ENCODE measurements at regions not wholly inside any gene's neighbourhood (a gene's known extent, or its start where the extent isn't known, plus 50 kb on each side); places are given as distances from the start of the nearest gene placed in this dataset.

DNA sequence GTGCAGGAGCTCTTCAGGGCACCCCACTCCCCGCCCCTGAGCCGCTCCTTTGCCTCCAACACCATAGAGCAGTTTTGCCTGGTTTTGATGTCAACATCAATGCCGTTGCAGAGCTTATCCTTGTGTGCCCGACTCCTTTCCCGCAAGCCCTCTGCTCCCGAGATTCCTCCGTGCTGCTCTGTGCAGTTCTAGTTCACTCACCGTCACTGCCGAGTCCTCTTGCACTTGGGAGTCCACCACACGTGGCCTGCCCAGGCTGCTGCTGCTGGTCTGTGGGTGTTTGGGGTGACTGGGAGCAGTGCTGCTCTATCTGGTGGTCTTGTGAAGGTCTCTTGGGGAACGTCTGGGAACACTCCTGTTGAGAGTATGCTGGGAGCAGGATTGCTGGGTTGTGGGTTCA, 63.8 kb upstream of the ANO1 start:
- H3K9me3 Mint-ChIP-seq: no peaks in the 10 kb centered on the region
- H3K4me3 Mint-ChIP-seq (ENCODE audit: low read depth): no peak overlapping the region
- H3K27ac Mint-ChIP-seq: no peak overlapping the region
- peaks cover 5% of the 10 kb centered on the region for H3K4me1 Mint-ChIP-seq (ENCODE audit: low read depth)
- DNase-seq (ENCODE audit: low spot score): no peak
- intact Hi-C loops (cut with micrococcal nuclease): no loop called here
- no peaks in the 10 kb centered on the region for H3K27me3 Mint-ChIP-seq (ENCODE audit: low read depth)
- H3K36me3 Mint-ChIP-seq (ENCODE audit: low read depth): no peaks in the 10 kb centered on the region

GRCh38 chr11:70016666-70017367, 61.3 kb upstream of the ANO1 start:
- peaks cover 5% of the 10 kb centered on the region for H3K4me1 Mint-ChIP-seq (ENCODE audit: low read depth)
- no peaks in the 10 kb centered on the region for H3K9me3 Mint-ChIP-seq
- no peaks in the 10 kb centered on the region for H3K36me3 Mint-ChIP-seq (ENCODE audit: low read depth)
- intact Hi-C loops (cut with micrococcal nuclease): no loop called here
- DNase-seq (ENCODE audit: low spot score): no peak
- peak overlapping the region; percentile 6 for H3K27ac Mint-ChIP-seq
- no peaks in the 10 kb centered on the region for H3K27me3 Mint-ChIP-seq (ENCODE audit: low read depth)
- no peak overlapping the region for H3K4me3 Mint-ChIP-seq (ENCODE audit: low read depth)

- intact Hi-C loops (cut with micrococcal nuclease): no loop called here
- no peak overlapping the region for H3K4me3 Mint-ChIP-seq (ENCODE audit: low read depth)
- DNase-seq (ENCODE audit: low spot score): no peak
- H3K9me3 Mint-ChIP-seq: no peaks in the 10 kb centered on the region
- H3K27me3 Mint-ChIP-seq (ENCODE audit: low read depth): no peaks in the 10 kb centered on the region
- no peaks in the 10 kb centered on the region for H3K36me3 Mint-ChIP-seq (ENCODE audit: low read depth)
- H3K4me1 Mint-ChIP-seq (ENCODE audit: low read depth): peaks cover 5% of the 10 kb centered on the region
- no peak overlapping the region for H3K27ac Mint-ChIP-seq
Measured at GRCh38 chr11:70018816-70019215, 59.3 kb upstream of the ANO1 start.

DNA sequence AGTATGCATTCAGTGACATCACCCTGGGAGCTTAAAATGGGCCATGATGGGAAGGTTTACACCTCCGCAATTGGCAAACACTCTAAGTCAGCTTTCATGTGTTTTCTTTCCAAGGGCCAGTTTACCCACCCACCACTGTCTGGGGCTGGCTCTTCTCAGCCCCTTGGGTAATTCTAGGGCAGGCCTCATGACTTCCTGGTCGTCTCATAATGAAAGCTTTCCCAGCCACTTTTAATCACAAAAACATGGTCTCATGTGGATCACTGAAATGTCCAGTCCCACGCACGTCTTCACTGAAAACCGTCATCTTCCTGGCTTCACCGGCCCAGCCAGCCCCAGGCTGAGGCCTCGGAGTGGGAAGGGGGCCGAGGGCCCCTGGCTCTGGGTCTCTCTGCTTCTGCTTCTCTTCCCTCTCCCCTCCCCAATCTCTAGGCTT, 58.5 kb upstream of the ANO1 start:
- H3K27me3 Mint-ChIP-seq (ENCODE audit: low read depth): no peaks in the 10 kb centered on the region
- no peak overlapping the region for H3K27ac Mint-ChIP-seq
- intact Hi-C loops (cut with micrococcal nuclease): no loop called here
- no peaks in the 10 kb centered on the region for H3K36me3 Mint-ChIP-seq (ENCODE audit: low read depth)
- no peak for DNase-seq (ENCODE audit: low spot score)
- no peak overlapping the region for H3K4me3 Mint-ChIP-seq (ENCODE audit: low read depth)
- H3K4me1 Mint-ChIP-seq (ENCODE audit: low read depth): peaks cover 5% of the 10 kb centered on the region
- H3K9me3 Mint-ChIP-seq: no peaks in the 10 kb centered on the region

DNA sequence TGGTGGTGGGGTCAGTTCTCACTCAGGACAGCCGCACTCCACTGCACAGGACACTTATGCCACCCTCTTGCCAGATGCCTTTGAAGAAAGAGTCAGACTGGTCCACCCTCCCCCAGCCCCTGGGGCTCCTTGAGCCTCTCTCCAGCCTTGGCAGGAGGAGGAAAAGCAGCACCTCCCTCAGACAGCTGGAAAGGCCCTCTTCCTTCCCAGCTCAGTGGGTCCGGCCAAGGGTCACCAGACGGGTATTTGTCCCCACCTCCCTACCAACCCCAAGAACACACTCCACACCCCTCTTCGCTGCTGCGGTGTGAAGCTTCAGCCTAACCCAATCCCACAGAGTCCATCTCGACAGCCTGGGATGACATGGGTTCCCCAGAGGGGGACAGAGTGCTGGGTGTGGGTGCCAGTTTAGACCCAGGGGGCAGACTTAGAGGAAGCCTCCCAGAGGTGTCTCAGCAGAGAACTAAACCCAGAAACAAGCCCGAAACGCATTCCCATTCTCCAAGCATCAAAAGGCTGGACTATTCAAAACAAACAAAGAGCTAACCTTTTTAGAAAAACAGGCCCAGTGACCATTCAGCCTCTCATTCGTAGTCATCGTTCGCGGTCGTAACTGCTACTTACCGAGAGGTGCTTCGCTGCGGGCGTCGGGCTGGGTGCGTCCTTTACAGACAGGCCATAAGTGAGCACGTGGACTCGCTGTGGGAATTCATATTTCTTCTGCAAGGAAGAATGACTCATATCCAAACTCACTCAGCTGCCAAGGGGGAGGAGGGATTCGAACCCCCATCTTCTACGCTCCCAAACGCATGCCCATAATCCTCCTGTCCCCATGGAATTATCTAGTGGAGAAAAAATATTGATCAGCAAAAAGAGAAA, 57.5 kb upstream of the ANO1 start:
- no peaks in the 10 kb centered on the region for H3K36me3 Mint-ChIP-seq (ENCODE audit: low read depth)
- DNase-seq (ENCODE audit: low spot score): no peak
- intact Hi-C loops (cut with micrococcal nuclease): no loop called here
- peaks cover 5% of the 10 kb centered on the region for H3K4me1 Mint-ChIP-seq (ENCODE audit: low read depth)
- no peak overlapping the region for H3K27ac Mint-ChIP-seq
- H3K4me3 Mint-ChIP-seq (ENCODE audit: low read depth): no peak overlapping the region
- H3K27me3 Mint-ChIP-seq (ENCODE audit: low read depth): no peaks in the 10 kb centered on the region
- H3K9me3 Mint-ChIP-seq: no peaks in the 10 kb centered on the region

DNA sequence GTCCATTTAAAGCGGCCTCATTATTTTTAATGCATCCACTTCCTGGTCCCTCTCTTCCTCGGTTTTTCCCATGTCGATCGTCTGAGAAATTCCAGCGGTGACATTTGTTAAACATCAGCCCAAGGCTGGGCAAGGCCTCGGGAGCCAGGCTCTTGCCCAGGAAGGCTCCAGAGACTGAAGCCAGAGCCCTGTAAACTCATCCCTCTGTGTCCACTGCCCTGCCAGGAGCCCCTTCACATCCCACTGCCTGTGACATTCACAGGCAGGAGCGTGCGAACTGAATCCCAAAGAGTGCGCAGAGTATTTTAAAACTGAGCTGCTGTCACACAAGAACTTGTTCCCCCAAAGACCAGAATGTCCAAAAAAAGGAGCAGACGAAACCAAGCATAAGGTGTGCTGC, 56.5 kb upstream of the ANO1 start:
- intact Hi-C loops (cut with micrococcal nuclease): no loop called here
- DNase-seq (ENCODE audit: low spot score): no peak
- Mint-ChIP-seq H3K4me3 (ENCODE audit: low read depth) (no peak overlapping the region), H3K36me3 (ENCODE audit: low read depth) (no peaks in the 10 kb centered on the region), H3K4me1 (ENCODE audit: low read depth) (peaks cover 5% of the 10 kb centered on the region), H3K9me3 (no peaks in the 10 kb centered on the region), H3K27ac (no peak overlapping the region), H3K27me3 (ENCODE audit: low read depth) (no peaks in the 10 kb centered on the region)

GRCh38 chr11:70024036-70024772, 53.9 kb upstream of the ANO1 start:
- no peaks in the 10 kb centered on the region for H3K27me3 Mint-ChIP-seq (ENCODE audit: low read depth)
- H3K4me3 Mint-ChIP-seq (ENCODE audit: low read depth): no peak overlapping the region
- no peaks in the 10 kb centered on the region for H3K9me3 Mint-ChIP-seq
- DNase-seq (ENCODE audit: low spot score): no peak
- intact Hi-C loops (cut with micrococcal nuclease): no loop called here
- no peak overlapping the region for H3K27ac Mint-ChIP-seq
- no peaks in the 10 kb centered on the region for H3K36me3 Mint-ChIP-seq (ENCODE audit: low read depth)
- H3K4me1 Mint-ChIP-seq (ENCODE audit: low read depth): no peaks in the 10 kb centered on the region

DNA sequence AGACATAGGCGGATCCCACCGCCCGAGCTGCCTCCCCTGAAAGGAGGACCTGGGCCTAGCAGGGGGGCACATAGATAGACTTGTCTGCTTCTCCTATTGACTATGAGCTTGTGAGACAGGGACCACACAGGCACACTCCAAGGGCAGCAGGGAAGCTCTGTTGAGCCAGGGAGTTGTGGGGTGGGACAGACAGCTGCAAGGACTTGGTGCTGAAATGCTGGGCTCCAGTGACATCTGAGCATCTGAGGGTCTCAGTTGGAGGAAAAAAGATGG, 53.4 kb upstream of the ANO1 start:
- Mint-ChIP-seq H3K27ac (no peak overlapping the region), H3K36me3 (ENCODE audit: low read depth) (no peaks in the 10 kb centered on the region), H3K27me3 (ENCODE audit: low read depth) (no peaks in the 10 kb centered on the region), H3K4me3 (ENCODE audit: low read depth) (no peak overlapping the region), H3K9me3 (no peaks in the 10 kb centered on the region), H3K4me1 (ENCODE audit: low read depth) (no peaks in the 10 kb centered on the region)
- intact Hi-C loops (cut with micrococcal nuclease): no loop called here
- no peak for DNase-seq (ENCODE audit: low spot score)

- Mint-ChIP-seq H3K27ac (no peak overlapping the region), H3K4me1 (ENCODE audit: low read depth) (no peaks in the 10 kb centered on the region), H3K36me3 (ENCODE audit: low read depth) (no peaks in the 10 kb centered on the region), H3K9me3 (no peaks in the 10 kb centered on the region), H3K4me3 (ENCODE audit: low read depth) (no peak overlapping the region), H3K27me3 (ENCODE audit: low read depth) (no peaks in the 10 kb centered on the region)
- intact Hi-C loops (cut with micrococcal nuclease): no loop called here
- no peak for DNase-seq (ENCODE audit: low spot score)
Measured at GRCh38 chr11:70025308-70025707, 52.8 kb upstream of the ANO1 start.

- Mint-ChIP-seq H3K36me3 (ENCODE audit: low read depth) (no peaks in the 10 kb centered on the region), H3K4me3 (ENCODE audit: low read depth) (no peak overlapping the region), H3K27me3 (ENCODE audit: low read depth) (no peaks in the 10 kb centered on the region), H3K27ac (no peak overlapping the region), H3K9me3 (no peaks in the 10 kb centered on the region), H3K4me1 (ENCODE audit: low read depth) (no peaks in the 10 kb centered on the region)
- no peak for DNase-seq (ENCODE audit: low spot score)
- intact Hi-C loops (cut with micrococcal nuclease): no loop called here
Measured at GRCh38 chr11:70026012-70026411, 52.1 kb upstream of the ANO1 start.

DNA sequence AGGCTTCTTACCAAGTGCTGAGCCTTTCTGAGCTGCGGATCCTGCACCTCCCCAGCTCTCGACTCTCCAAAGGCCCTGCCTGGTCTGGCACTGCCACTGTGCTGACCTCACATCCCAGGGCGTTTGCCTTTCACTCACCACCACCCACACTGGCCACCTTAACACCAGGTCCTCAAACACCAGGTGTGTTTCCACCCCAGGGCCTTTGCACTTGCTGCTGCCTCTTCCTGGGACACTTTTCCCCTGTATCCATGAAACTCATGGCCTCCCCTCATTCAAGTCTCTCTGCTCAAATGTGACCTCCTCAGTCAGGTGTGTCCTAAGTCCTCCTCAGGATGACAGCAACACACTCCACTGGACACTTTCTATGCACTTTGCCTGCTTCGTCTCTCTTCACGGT, 51.4 kb upstream of the ANO1 start:
- H3K36me3 Mint-ChIP-seq (ENCODE audit: low read depth): no peaks in the 10 kb centered on the region
- no peak overlapping the region for H3K27ac Mint-ChIP-seq
- H3K9me3 Mint-ChIP-seq: no peaks in the 10 kb centered on the region
- intact Hi-C loops (cut with micrococcal nuclease): no loop called here
- H3K27me3 Mint-ChIP-seq (ENCODE audit: low read depth): no peaks in the 10 kb centered on the region
- no peaks in the 10 kb centered on the region for H3K4me1 Mint-ChIP-seq (ENCODE audit: low read depth)
- no peak for DNase-seq (ENCODE audit: low spot score)
- H3K4me3 Mint-ChIP-seq (ENCODE audit: low read depth): no peak overlapping the region

- DNase-seq (ENCODE audit: low spot score): no peak
- H3K27ac Mint-ChIP-seq: no peak overlapping the region
- H3K4me3 Mint-ChIP-seq (ENCODE audit: low read depth): no peak overlapping the region
- intact Hi-C loops (cut with micrococcal nuclease): no loop called here
- no peaks in the 10 kb centered on the region for H3K36me3 Mint-ChIP-seq (ENCODE audit: low read depth)
- no peaks in the 10 kb centered on the region for H3K9me3 Mint-ChIP-seq
- H3K4me1 Mint-ChIP-seq (ENCODE audit: low read depth): no peaks in the 10 kb centered on the region
- peaks cover 2% of the 10 kb centered on the region for H3K27me3 Mint-ChIP-seq (ENCODE audit: low read depth)
Measured at GRCh38 chr11:70027451-70027850, 50.7 kb upstream of the ANO1 start.
